GDM1 (cell line): ENCODE measurements at regions not wholly inside any gene's neighbourhood (a gene's known extent, or its start where the extent isn't known, plus 50 kb on each side); places are given as distances from the start of the nearest gene placed in this dataset.

Experiments
- DNase-seq: peaks from one replicate; lab custom pipeline; 2025; lab: John Stamatoyannopoulos, UW

DNA sequence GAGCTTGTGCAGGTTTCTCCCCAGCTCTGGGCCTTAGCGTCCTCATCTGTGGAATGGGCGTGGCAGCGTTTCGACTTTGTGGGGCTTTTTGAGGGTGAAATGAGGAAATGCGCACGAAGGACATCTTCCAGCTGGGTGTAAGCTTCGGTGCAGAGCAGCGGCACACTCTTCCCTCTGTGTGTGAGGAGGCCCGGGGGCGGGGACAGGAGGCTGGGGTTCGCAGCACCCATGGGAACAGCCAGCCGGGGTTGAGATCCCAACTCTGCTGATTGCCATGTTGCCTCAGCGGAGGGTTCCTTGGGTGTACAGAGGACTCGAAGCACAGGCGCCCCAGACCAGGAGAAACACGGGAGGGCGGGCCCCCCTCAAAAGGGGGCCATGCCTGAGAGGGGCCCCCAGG is 265.6 kb downstream of the NSG2 start:
- no peak for DNase-seq

DNA sequence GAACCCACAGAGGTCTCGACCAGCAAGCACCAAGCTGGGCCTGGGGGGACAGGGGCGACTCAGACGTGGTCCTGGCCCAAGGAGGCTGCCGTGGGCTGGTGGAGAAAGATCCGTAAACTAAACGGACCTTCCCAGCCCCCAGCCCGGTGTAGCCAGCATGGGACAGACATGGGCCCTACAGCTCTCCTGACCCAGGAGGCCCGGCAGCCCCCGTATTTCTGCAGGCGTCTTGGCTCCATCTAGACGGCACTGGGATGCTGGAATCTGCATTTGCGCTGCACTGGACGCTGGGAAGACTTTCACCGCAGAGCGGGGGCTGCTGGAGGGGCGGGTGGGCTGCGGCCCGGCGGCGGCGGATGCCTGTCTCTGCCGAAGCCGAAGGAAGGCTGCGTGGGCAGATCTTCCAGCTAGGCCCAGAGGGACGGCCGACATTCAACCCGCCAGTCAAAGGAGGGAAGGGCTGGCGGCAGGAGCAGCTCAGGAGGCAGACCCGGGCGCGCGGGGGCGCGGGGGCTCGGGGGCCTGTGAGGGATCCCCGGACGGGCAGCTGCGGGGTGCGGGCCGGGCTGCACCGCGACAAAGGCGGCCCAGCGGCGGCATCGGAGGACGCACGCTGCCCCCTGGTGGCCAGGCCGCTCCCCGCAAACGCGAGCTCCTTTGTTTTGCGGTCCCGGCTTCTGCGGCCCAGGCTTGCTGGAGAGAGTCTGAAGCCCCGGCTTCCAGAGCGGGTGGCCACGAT is 266.2 kb downstream of the NSG2 start:
- DNase-seq = no peak

DNA sequence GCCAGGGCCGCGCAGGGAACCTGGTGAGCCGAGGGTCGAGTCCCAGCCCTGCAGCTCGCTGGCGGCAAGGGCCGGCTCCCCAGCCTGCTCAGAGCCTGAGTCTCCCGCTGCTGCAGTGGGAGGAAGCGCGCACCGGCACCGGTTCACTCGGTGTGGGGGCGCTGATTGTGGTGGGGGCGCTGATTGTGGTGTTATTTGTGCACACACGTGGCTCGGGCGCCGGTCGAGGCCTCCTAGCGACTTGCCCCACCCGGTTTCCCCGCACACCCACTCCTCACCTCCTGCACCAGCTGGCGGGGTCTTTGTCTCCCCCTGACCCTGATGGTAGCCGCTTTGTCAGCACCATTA is 266.7 kb downstream of the NSG2 start:
- no peak for DNase-seq

DNA sequence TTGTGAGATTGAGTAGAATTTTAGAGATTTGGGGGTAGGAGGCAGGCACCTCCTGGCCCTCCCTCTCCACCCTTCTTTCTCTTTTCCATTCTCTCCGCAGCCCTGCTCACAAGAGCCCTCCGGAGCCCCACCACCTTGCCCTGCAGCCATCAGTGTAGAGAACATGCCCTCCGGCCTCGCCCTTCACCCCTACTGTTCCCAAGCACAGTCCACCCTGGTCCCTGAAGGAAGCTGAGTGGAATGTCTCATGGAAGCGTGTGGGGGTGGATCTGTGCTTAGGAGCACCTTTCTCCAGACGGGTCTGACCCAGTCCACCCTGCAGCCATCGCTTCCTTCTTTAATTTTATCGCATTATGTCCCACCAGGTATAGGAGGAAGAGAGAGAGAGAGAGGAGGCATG is 267.1 kb downstream of the NSG2 start:
- no peak for DNase-seq

DNA sequence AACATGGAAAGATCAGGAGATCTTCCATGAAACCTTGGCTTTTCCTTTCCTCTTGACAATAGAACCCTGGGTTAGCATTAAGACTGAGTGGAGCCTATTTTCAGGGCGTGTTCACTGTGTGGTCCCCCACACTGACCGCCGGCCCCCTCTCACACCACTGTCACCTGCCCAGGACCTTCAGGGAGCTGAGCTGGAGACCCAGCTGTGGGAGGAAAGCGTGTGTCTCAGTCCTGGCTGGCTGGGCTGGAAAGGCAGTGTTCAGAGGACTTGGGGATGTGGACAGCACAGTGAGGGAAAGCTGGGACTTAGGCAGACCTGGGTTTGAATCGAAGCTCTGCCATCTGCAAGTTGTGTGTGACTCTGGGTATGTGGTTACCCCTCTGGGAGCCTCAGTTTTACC is 268.1 kb downstream of the NSG2 start:
- no peak for DNase-seq

DNA sequence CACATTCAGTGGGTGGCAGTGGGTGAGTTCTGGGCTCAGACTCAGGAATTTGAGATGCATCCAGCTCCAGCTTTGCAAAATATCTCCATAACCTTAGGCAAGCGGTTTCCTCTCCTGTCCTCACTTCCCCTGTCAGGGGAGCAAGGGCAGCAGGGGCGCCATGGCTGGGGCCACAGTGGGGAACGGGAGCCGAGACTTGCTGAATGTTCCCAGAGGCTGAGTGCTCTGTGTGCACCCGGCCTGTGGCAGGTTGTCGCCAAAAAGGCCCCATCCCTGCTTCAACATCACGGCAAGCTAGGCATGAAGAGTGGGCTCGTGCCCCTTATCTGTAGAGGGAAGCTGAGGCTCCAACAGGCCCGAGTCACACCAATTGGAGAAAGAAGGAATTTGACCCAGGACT is 268.8 kb downstream of the NSG2 start:
- no peak for DNase-seq

DNA sequence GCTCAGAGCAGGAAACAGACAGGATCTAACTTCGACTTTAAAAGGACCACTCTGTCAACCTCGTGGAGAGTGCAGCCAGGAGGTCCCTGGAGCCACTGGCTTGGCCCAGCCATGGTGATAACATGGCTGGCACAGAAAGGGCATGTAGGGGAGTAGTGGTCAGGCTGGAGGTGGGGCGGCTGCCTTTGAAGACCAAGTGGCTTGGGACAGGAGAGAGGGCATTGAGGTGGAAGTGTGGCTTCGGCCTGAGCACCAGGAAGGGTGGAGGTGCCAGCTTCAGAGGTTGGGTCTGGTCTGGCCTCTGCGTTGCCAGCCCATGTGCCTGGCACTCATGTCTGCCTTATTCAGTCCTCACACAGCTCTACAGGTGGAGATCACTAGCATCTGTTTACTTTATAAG is 270.0 kb downstream of the NSG2 start:
- no peak for DNase-seq

DNA sequence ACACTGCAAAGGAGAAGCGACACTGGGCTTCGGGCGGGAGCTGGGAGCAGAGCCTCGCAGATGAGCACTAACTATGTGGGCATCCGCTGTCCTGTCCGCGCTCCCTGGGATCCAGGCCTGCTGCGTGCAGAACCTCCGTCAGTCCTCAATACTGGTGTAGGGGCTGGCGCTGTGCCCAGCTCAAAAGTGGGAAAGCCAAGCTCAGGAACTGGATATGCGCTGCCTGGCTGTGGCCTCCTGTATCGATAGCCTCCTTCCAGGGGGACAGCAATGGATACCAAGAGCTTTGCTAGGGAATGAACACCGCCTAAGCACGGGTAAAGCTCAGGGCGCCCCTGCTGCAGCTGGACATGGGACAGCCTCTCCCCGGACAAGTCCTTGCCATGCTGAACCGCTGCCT is 270.4 kb downstream of the NSG2 start:
- DNase-seq = no peak

DNA sequence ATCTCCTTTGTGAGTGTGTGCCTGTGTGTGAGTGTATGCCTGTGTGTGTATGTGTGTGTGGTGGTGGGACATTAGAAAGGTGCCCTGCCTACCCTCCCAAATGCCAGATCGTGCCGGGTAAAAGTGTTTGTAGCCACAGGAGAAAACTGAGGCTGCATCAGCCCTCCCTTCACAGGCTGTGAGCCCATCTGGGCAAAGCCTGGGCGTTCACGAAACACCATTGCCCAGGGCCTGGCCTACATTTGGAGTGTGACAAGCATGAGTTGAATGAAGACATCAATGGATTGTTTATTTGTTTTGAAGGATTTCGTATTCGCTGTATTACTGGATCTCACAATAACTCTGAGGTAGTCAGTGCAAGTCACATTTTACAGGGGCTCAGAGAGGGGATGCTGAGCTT is 270.8 kb downstream of the NSG2 start:
- no peak for DNase-seq

DNA sequence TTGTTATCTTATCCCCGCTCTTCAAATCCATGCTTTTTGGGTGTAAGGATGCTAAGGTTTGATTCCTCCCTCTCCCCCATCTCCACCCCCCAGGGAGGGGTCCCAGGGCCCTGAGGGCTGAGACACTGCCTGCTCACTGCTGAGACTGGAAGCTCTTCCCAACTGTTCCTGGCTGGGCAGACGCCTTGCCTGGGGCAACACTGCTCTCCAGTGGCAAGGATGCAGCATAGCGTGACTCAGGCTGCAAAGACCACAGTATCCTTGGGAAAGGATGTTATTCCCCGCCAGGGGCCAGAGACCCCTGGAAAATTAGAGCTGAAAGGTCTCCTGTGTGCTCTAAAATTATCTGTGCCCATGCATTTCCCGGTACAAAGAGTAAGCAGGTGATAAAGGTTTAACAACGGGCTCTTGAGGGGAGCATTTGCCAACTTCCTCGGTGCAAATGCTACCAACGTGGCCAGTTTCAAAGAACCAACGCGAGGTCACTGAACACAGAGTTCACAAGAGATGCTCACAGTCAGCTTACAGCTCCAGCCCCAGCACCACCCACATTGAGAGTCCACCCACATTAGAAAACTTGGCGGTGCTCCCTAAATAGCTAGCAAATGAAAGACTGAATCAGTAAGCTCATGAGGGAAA is 271.9 kb downstream of the NSG2 start:
- DNase-seq = peak; percentile 11

DNA sequence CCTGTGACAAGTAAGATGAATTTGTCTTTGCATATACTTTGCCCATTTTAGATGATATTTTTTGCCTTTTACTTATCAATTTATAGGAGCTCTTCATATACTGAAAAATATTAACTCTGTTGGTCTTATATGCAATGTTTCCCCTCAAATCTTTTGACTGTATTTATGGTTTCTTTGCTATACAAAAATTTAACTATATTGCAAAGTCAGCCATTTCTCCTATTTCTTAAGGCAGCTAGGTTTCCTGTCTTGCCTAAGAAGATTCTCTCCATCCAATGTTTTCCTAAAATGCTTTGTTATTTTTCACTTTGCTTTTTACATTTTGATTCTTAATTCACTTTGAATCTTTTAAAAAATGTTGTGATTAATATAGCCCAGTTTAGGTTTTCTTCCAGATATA is 273.1 kb downstream of the NSG2 start:
- no peak for DNase-seq

DNA sequence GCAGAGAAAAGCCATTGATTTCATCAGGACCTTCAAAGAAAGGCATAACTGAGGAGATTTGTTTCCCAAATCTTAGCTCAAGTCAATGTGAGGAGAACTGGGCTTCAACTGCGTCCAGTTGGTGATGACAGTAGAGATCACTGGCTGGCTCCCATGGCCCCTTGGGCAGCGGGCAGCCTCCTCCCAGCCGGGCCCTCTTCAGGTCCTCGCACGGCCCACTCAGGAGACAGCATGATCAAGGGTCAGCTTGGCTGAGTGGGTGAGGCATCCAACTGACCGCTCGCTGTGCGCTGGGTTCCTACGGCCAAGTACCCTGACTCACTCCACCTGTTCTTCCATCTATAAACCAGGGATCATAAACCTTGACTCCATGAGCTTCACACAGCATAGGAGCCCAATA is 274.0 kb downstream of the NSG2 start:
- DNase-seq = no peak

DNA sequence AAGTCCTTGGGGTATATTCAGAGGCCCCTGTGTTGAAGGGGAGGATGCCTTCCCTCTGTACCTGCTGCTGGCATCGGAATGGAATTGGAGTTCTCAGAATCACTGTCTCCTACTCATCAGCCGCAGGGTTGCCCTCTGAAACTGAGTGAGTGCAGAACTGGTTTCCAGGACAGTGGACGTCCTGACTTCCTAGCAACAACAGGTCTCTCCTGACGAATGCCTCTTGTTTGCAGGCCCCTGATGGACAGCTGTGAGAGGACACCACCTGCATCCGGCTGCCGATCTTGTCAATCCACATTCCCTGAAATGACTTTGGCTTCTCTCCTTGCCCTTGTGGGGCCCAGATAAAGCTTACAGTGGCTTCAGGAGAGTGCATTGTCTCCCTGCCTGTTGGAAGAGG is 274.5 kb downstream of the NSG2 start:
- no peak for DNase-seq

DNA sequence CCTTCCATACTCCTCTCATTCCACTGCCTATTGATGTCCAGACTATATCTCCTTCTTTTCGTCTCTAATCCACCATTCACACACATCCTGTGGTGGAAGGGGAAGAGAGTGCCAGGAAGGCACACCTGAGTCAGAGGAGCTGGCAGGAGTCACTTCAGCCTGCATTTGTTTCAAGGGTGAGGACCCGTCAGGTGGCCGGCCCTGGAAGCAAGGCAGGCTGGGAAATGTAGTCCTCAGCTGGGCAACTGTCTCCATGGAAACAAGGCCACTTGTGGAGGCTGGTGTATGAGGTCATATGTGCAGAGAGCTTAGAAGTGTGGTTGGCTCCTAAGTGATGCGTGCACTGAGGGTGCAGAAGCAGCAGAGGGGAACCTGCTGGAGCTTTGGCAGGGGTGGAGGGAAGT is 278.4 kb downstream of the NSG2 start:
- DNase-seq = peak; percentile 17

DNA sequence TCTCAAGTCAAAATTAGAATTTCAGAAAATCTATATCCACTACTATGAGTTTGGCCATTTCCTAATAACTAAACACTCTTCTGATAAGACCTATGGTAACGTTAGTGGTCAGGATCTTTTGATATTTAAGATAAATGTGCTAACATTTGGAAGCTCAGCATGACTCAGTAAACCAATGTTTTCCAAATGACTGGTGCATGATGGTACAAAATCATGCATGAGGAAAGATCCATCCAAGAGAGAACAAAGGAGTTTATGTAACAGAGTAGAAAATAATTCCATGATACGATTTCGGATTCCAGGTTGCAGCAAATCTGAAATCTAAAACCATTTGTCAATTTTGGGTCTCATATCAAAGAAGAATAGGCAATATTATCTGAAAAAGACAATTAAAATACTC is 279.2 kb downstream of the NSG2 start:
- DNase-seq = no peak

DNA sequence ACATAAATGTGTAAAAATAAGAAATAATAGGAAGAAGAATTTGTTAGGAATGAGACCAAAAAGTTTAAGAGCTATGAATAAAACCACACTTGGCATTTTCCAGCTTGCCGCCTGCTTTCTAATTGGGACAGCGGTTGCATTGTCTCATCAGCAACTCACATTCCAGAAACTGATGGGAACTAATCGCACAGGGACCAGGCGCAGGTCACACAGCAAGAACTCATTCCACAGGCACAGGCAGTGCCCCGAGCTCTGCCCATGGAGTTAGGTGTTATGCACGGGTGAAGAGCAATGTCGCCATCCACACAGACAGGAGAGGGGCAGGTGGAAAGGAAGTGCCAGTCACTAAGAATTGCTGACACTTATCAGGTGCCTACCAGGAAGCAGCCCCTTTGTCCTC is 279.9 kb downstream of the NSG2 start:
- DNase-seq = no peak

DNA sequence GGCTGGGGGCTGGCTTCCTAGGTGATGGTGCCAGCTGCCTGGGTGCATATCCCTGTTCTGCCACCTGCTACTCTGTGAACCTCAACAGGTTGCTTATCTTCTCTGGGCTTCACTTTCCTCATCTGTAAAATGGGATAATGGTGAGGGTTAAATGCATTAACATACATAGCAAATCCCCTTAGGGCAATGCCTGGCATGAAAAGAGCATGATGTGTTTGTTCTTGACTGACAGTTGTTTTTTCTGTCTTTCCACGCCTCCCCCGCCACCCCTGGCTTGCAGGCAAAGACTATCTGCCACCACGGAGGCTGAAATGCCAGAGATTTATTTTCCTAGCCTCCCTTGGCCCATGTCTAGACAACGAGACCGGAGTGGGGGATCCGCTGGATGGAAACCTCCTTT is 280.5 kb downstream of the NSG2 start:
- no peak for DNase-seq

DNA sequence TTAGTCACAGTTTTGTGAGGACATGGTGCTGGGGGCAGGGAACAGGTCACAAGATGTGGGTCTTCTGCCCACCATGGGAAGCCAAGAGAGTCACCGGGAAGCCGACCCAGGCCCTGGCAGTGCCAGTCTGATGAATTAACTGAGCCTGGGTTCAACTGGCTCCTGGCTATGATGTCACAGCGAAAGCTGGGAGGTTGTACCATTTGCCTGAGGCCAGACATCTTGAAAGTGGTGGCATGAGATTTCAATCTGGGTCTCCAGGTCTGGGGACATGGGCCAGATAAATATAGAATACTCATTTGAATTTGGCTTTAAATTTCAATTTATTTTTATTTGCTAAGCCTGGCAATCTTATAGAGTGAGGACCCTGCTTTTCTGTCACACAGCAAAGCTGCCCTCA is 280.9 kb downstream of the NSG2 start:
- no peak for DNase-seq

DNA sequence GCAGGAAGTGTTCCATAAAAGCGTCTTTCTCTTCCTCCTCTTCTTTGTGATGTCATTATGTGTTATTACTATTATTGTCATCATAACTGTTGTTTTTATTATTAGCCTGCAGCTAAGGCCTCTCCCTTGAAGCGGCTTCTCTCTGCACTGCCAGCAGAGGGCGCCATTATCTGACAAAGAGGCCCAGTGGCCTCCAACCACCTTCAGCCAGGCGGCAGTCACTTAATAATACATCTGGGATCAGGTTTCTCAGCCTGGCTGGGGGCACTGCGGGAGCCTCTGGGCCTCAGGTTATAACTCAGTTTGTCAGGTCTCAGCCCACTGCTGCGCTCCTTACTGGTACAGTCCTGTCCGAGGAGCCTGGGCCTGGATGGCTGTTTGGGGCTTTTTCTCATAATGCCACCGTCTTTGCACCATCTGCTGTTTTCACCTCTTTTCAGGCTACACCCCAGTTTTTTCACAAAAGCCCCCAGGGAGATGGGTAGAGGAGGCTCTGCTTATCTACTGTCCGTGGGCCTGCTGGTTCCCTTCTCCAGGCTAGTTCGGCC is 281.9 kb downstream of the NSG2 start:
- peak; percentile 81 for DNase-seq

DNA sequence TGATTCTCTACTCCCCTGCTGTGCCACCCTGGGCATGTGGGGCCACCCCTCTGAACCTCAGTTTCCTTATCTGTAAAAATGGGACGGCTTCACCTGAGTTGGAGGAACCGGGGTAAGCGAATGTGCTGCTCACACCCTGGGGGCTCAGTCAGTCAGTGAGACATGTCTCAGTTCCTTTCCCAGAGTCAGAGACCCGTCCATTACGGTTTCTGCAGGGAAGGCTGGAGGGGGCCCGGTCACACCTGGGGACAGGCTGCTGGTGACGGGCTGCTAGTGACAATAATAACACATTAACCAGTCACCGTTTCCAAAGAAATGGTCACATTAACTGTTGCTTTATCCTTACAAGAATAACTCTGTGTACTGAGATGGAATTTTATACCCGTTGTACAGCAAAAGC is 282.4 kb downstream of the NSG2 start:
- DNase-seq = no peak

DNA sequence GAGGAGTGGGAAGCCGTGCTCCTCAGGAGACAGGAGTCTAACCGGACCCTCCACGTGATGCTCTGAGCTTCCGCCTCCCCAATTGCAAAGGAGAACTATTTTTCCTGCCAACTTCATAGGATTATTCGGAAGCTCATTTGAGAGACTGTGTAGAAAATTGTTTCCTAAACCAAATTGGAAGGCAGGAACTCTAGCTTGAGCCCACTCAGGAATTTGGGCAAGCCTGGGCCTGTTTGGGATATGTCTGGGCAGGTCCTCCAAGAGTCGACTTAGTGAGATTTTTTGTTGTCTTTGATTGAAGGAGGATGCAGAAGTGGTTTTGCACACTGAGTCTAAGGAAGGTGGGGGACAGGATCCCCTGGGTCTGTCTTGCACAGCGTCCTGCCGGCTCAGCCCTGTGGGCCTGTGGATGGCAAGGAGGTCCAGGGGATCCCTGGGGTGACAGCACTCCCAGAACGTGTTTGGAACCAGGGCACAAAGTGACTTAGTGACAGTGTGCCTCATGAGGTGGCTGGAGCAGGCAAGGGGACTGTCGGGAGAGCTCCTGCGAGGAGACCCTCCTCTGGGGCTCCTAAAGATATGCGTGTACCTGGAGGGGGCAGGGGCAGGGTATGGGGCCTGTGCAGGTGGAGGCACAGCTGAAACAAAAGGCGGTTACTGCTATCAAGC is 283.3 kb downstream of the NSG2 start:
- peak; percentile 73 for DNase-seq

DNA sequence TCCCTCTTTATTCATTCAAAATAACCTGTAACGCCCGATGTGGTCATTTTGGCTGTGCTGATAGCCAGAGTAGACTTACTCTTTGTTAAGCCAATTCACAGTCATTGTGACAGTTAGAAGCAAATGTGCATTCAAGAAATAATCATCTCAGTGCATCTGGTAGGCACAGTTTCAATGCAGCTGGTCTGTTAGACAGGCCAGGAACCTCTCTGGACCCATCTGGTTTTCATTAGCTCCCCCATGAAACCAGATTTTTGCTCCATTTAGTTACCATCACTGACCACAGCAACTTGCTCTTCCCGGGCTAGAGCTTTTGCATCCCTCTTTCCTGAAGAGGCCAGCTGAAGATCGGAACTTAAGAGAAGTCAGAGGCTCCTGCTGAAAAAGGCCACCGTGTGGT is 284.2 kb downstream of the NSG2 start:
- DNase-seq = no peak

DNA sequence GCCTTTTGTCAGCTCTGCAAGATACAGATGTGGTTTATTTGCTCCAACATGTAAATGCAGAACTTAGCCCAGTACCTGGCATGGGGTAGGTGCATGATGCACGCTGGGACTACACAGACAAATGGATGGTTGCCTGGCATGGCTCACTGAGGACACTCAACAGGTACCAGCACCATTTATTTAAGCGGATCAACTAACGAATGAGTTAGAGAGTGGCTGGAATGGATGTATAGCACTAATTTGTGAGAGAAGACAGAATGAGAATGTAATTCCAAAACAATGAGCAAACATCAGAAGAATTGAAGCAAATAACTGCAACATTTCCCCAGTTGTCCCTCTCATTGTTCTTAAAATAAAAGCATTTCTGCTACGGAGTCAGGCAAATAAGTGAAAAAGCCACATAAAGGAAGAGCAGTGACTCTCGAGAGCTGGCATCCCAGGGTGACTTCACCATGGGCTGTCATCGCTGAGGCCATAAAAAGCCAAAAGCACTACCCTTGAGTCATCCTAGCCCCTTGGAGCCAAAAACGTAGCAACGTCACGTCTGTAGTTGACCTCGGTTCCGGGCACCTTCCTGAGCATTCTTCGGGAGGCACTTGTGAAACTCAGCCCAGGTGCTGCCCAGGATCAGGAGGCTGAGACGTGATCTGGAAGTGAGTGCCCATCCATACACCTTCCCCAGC is 290.3 kb downstream of the NSG2 start:
- no peak for DNase-seq
